CMK (cell line): ENCODE measurements at regions not wholly inside any gene's neighbourhood (a gene's known extent, or its start where the extent isn't known, plus 50 kb on each side); places are given as distances from the start of the nearest gene placed in this dataset.
"Not testable (repeated sequence)": the region's sequence is repeated elsewhere in the genome, so short reads cannot be mapped to it uniquely, and the experiment has no call there.

Source experiments
- DNase-seq: peaks from one replicate; pipeline ENCODE4 v3.0.0-alpha.2; 2010; ENCODE audit warnings: low read depth

GRCh38 chr2:138930571-138930970, 150.4 kb upstream of the NXPH2 start:
- DNase-seq, result no peak

GRCh38 chr2:138928374-138929021, 148.3 kb upstream of the NXPH2 start:
- DNase-seq, result no peak

GRCh38 chr2:138922973-138923563, 142.9 kb upstream of the NXPH2 start:
- DNase-seq, result no peak

GRCh38 chr2:138919120-138919747, 139.0 kb upstream of the NXPH2 start:
- DNase-seq, result no peak

GRCh38 chr2:138910427-138910826, 130.2 kb upstream of the NXPH2 start:
- DNase-seq, result no peak

- no peak for DNase-seq
Observed at GRCh38 chr2:138906549-138906948, 126.4 kb upstream of the NXPH2 start.

- no peak for DNase-seq
Observed at GRCh38 chr2:138902239-138902871, 122.2 kb upstream of the NXPH2 start.

- no peak for DNase-seq
Observed at GRCh38 chr2:138901530-138901929, 121.3 kb upstream of the NXPH2 start.

- DNase-seq, result no peak
Observed at GRCh38 chr2:138898855-138899254, 118.7 kb upstream of the NXPH2 start.

- no peak for DNase-seq
Observed at GRCh38 chr2:138897274-138897673, 117.1 kb upstream of the NXPH2 start.

GRCh38 chr2:138893746-138894145, 113.6 kb upstream of the NXPH2 start:
- DNase-seq, result no peak

GRCh38 chr2:138881126-138881525, 100.9 kb upstream of the NXPH2 start:
- DNase-seq, result no peak

GRCh38 chr2:138879931-138880330, 99.7 kb upstream of the NXPH2 start:
- DNase-seq, result no peak

GRCh38 chr2:138877421-138877820, 97.2 kb upstream of the NXPH2 start:
- DNase-seq, result no peak

- no peak for DNase-seq
Observed at GRCh38 chr2:138874251-138874650, 94.1 kb upstream of the NXPH2 start.

- DNase-seq, result not testable (repeated sequence)
Observed at GRCh38 chr2:138872116-138872515, 91.9 kb upstream of the NXPH2 start.

- no peak for DNase-seq
Observed at GRCh38 chr2:138871312-138871711, 91.1 kb upstream of the NXPH2 start.

- DNase-seq, result no peak
Observed at GRCh38 chr2:138867341-138867740, 87.2 kb upstream of the NXPH2 start.

- no peak for DNase-seq
Observed at GRCh38 chr2:138866797-138867196, 86.6 kb upstream of the NXPH2 start.

GRCh38 chr2:138853761-138854160, 73.6 kb upstream of the NXPH2 start:
- DNase-seq, result no peak

GRCh38 chr2:138853296-138853695, 73.1 kb upstream of the NXPH2 start:
- no peak for DNase-seq

GRCh38 chr2:138846216-138846821, 66.1 kb upstream of the NXPH2 start:
- no peak for DNase-seq

GRCh38 chr2:138842341-138842740, 62.2 kb upstream of the NXPH2 start:
- no peak for DNase-seq
